ENCODE measurements at regions not wholly inside any gene's neighbourhood (a gene's known extent, or its start where the extent isn't known, plus 50 kb on each side); places are given as distances from the start of the nearest gene placed in this dataset.

- Mint-ChIP-seq H3K27ac (no peak overlapping the region), H3K36me3 (ENCODE audit: low read depth) (no peaks in the 10 kb centered on the region), H3K4me3 (no peak overlapping the region), H3K27me3 (ENCODE audit: low read depth) (no peaks in the 10 kb centered on the region), H3K4me1 (no peaks in the 10 kb centered on the region), H3K9me3 (no peaks in the 10 kb centered on the region)
- no peak for TF ChIP-seq CTCF (IDR thresholded peaks at IDR 0.05; ENCODE audit: unreplicated experiment in 3 of 3)
Observed at GRCh38 chr5:121408778-121409177, 442.9 kb upstream of the FTMT start.

GRCh38 chr5:121415270-121415669 is 436.4 kb upstream of the FTMT start:
- H3K9me3 Mint-ChIP-seq: no peaks in the 10 kb centered on the region
- no peak for TF ChIP-seq CTCF (IDR thresholded peaks at IDR 0.05; ENCODE audit: unreplicated experiment in 3 of 3)
- H3K4me3 Mint-ChIP-seq: no peak overlapping the region
- H3K27ac Mint-ChIP-seq: no peak overlapping the region
- H3K4me1 Mint-ChIP-seq: no peaks in the 10 kb centered on the region
- H3K27me3 Mint-ChIP-seq (ENCODE audit: low read depth): peaks cover 4% of the 10 kb centered on the region
- H3K36me3 Mint-ChIP-seq (ENCODE audit: low read depth): no peaks in the 10 kb centered on the region

- Mint-ChIP-seq H3K27ac (no peak overlapping the region), H3K4me3 (no peak overlapping the region), H3K36me3 (ENCODE audit: low read depth) (no peaks in the 10 kb centered on the region), H3K9me3 (no peaks in the 10 kb centered on the region), H3K27me3 (ENCODE audit: low read depth) (no peaks in the 10 kb centered on the region), H3K4me1 (peaks cover 6% of the 10 kb centered on the region)
- no peak for TF ChIP-seq CTCF (IDR thresholded peaks at IDR 0.05; ENCODE audit: unreplicated experiment in 3 of 3)
Observed at GRCh38 chr5:121421646-121422045, 430.0 kb upstream of the FTMT start.

- peaks cover 4% of the 10 kb centered on the region for H3K9me3 Mint-ChIP-seq
- H3K36me3 Mint-ChIP-seq (ENCODE audit: low read depth): no peaks in the 10 kb centered on the region
- no peak for TF ChIP-seq CTCF (IDR thresholded peaks at IDR 0.05; ENCODE audit: unreplicated experiment in 3 of 3)
- no peak overlapping the region for H3K4me3 Mint-ChIP-seq
- no peak overlapping the region for H3K27ac Mint-ChIP-seq
- H3K27me3 Mint-ChIP-seq (ENCODE audit: low read depth): no peaks in the 10 kb centered on the region
- H3K4me1 Mint-ChIP-seq: peaks cover 6% of the 10 kb centered on the region
Observed at GRCh38 chr5:121424976-121425375, 426.7 kb upstream of the FTMT start.

GRCh38 chr5:121426153-121426552 is 425.5 kb upstream of the FTMT start:
- Mint-ChIP-seq H3K4me3 (no peak overlapping the region), H3K27me3 (ENCODE audit: low read depth) (no peaks in the 10 kb centered on the region), H3K9me3 (peaks cover 4% of the 10 kb centered on the region), H3K36me3 (ENCODE audit: low read depth) (no peaks in the 10 kb centered on the region), H3K27ac (no peak overlapping the region), H3K4me1 (peaks cover 6% of the 10 kb centered on the region)
- no peak for TF ChIP-seq CTCF (IDR thresholded peaks at IDR 0.05; ENCODE audit: unreplicated experiment in 3 of 3)

- no peak for TF ChIP-seq CTCF (IDR thresholded peaks at IDR 0.05; ENCODE audit: unreplicated experiment in 3 of 3)
- Mint-ChIP-seq H3K4me1 (no peaks in the 10 kb centered on the region), H3K4me3 (no peak overlapping the region), H3K27me3 (ENCODE audit: low read depth) (no peaks in the 10 kb centered on the region), H3K9me3 (peaks cover 4% of the 10 kb centered on the region), H3K27ac (no peak overlapping the region), H3K36me3 (ENCODE audit: low read depth) (no peaks in the 10 kb centered on the region)
Observed at GRCh38 chr5:121429761-121430160, 421.9 kb upstream of the FTMT start.
